AG09309 (cell line): ENCODE measurements at regions not wholly inside any gene's neighbourhood (a gene's known extent, or its start where the extent isn't known, plus 50 kb on each side); places are given as distances from the start of the nearest gene placed in this dataset.

ENCODE experiments used
- DNase-seq: peaks from one replicate; pipeline ENCODE4 v3.0.0-alpha.2; 2010; ENCODE audit warnings: low read depth
- H3K4me3 ChIP-seq: 2 replicates; pipeline ENCODE4 v1.5.1; 2011; ENCODE audit warnings: mild to moderate bottlenecking, low read depth, low read length, moderate library complexity; ENCODE audit not compliant: control insufficient read depth
- CTCF ChIP-seq: IDR thresholded peaks from 2 replicates; pipeline ENCODE4 v1.5.1; 2011; ENCODE audit warnings: mild to moderate bottlenecking, low read depth, low read length, inconsistent platforms; ENCODE audit not compliant: insufficient read depth, control insufficient read depth; ENCODE audit errors: missing control alignments

- no peak overlapping the region for H3K4me3 ChIP-seq
- no peak for TF ChIP-seq CTCF
- peak; percentile 71 for DNase-seq
These were observed 148.7 kb downstream of the SPATA18 start for GRCh38 chr4:52199574-52200338.

GRCh38 chr4:52200339-52200725 is 149.2 kb downstream of the SPATA18 start:
- no peak for DNase-seq
- no peak for TF ChIP-seq CTCF
- no peak overlapping the region for H3K4me3 ChIP-seq

GRCh38 chr4:52201715-52202114 is 150.6 kb downstream of the SPATA18 start:
- TF ChIP-seq CTCF: no peak
- H3K4me3 ChIP-seq: no peak overlapping the region
- DNase-seq: no peak

GRCh38 chr4:52202251-52202779 is 151.2 kb downstream of the SPATA18 start:
- TF ChIP-seq CTCF: no peak
- DNase-seq: no peak
- no peak overlapping the region for H3K4me3 ChIP-seq

- TF ChIP-seq CTCF: no peak
- H3K4me3 ChIP-seq: no peak overlapping the region
- DNase-seq: no peak
These were observed 151.8 kb downstream of the SPATA18 start for GRCh38 chr4:52202931-52203330.

GRCh38 chr4:52203351-52203750 is 152.2 kb downstream of the SPATA18 start:
- H3K4me3 ChIP-seq: no peak overlapping the region
- TF ChIP-seq CTCF: no peak
- no peak for DNase-seq
